HCT116 (cell line): ENCODE measurements at regions not wholly inside any gene's neighbourhood (a gene's known extent, or its start where the extent isn't known, plus 50 kb on each side); places are given as distances from the start of the nearest gene placed in this dataset.

Experiments
- ATAC-seq: fragments of 200-7000 bp; cut with Tn5 transposase; 2 replicates; pipeline ENCODE4 v1.9.1; 2020; ENCODE audit warnings: mild to moderate bottlenecking, moderate library complexity
- BruUV-seq: library from RNA; stranded (reverse); fragments of 400-500 nt; replicated peaks from 2 replicates; lab custom pipeline; 2021; lab: Mats Ljungman, UMichigan
- CTCF ChIA-PET: fragments of 300-600 bp; sonication (Branson Sonifier 250); formaldehyde crosslinking; loops from one replicate; lab custom pipeline; 2021; ENCODE audit warnings: antibody characterized with exemption; lab: Charles Lee
- POLR2A ChIA-PET: fragments of 300-600, 350-600 bp; sonication (Branson Sonifier 250); formaldehyde crosslinking; loops from one replicate; lab custom pipeline; 2021; ENCODE audit warnings: antibody characterized with exemption; lab: Charles Lee
- RAD21 ChIA-PET, 2 experiments: fragments of 300-600 bp; sonication (Branson Sonifier 250); formaldehyde crosslinking; loops; one replicate each; lab custom pipeline; 2023; ENCODE audit warnings: low total read pairs in 2 of 2; ENCODE audit not compliant: uncharacterized antibody in 2 of 2, unreplicated experiment in 2 of 2, low non-redundant PET in 1 of 2; lab: Charles Lee
- DNase-seq: peaks from one replicate; pipeline ENCODE4 v3.0.0-alpha.2; 2010; ENCODE audit warnings: low read depth, low spot score
- H2AFZ ChIP-seq: fragments of 200-600 bp; shearing (Covaris generic), sonication (generic); 2 replicates; pipeline ENCODE4 v1.6.1; 2017; ENCODE audit warnings: low read depth, mixed run types, mixed read lengths, antibody characterized with exemption, low read length; ENCODE audit not compliant: poor library complexity, severe bottlenecking
- H3K27ac ChIP-seq: 2 replicates; pipeline ENCODE4 v1.5.1; 2012; ENCODE audit warnings: low read depth, low read length
- H3K27me3 ChIP-seq: fragments of 200-600 bp; sonication (generic); 2 replicates; pipeline ENCODE4 v1.6.1; 2016; ENCODE audit warnings: mixed run types, low read length, mixed read lengths; ENCODE audit not compliant: insufficient read depth
- H3K36me3 ChIP-seq, 2 experiments: fragments of 200-500 bp in 1 of 2; fragments of 200-600 bp in 1 of 2; sonication (Bioruptor generic) in 1 of 2; sonication (generic) in 1 of 2; 2 replicates each; pipeline versions ENCODE4 v1.5.1 to v1.6.1; 2014 to 2016; ENCODE audit warnings: low read length in 2 of 2, inconsistent platforms in 1 of 2, mixed read lengths in 1 of 2, mixed run types in 1 of 2; ENCODE audit not compliant: insufficient read depth in 2 of 2, control insufficient read depth in 1 of 2
- H3K4me1 ChIP-seq, 2 experiments: fragments of 200-600 bp in 1 of 2; sonication (generic) in 1 of 2; 2 replicates each; pipeline versions ENCODE4 v1.5.1 to v1.6.1; 2012 to 2017; ENCODE audit warnings: low read length in 2 of 2, inconsistent platforms in 1 of 2, mild to moderate bottlenecking in 1 of 2, mixed read lengths in 1 of 2, mixed run types in 1 of 2, moderate library complexity in 1 of 2; ENCODE audit not compliant: insufficient read depth in 2 of 2, control insufficient read depth in 1 of 2
- H3K4me2 ChIP-seq: fragments of 200-600 bp; sonication (generic); 2 replicates; pipeline ENCODE4 v1.6.1; 2017; ENCODE audit warnings: mixed run types, low read length, mixed read lengths
- H3K4me3 ChIP-seq, 2 experiments: fragments of 200-600 bp in 1 of 2; sonication (generic) in 1 of 2; replicated peaks in 1 of 2; 2 replicates each; pipeline ENCODE4 v1.5.1; 2011 to 2016; ENCODE audit warnings: low read length in 2 of 2, control low read depth in 1 of 2, low read depth in 1 of 2, mild to moderate bottlenecking in 1 of 2, mixed read lengths in 1 of 2, mixed run types in 1 of 2
- H3K79me2 ChIP-seq: fragments of 200-600 bp; sonication (generic); 2 replicates; pipeline ENCODE4 v1.6.1; 2017; ENCODE audit warnings: mild to moderate bottlenecking, mixed run types, low read length, moderate library complexity, mixed read lengths; ENCODE audit not compliant: insufficient read depth
- H3K9ac ChIP-seq: fragments of 200-600 bp; sonication (generic); 2 replicates; pipeline ENCODE4 v1.6.1; 2016; ENCODE audit warnings: low read length, mixed read lengths
- H3K9me2 ChIP-seq: fragments of 200-600 bp; sonication (generic), shearing (Covaris generic); 2 replicates; pipeline ENCODE4 v1.6.1; 2017; ENCODE audit warnings: mixed run types, mild to moderate bottlenecking, moderate library complexity; ENCODE audit not compliant: insufficient read depth
- H3K9me3 ChIP-seq, 2 experiments: fragments of 200-500 bp in 1 of 2; fragments of 200-600 bp in 1 of 2; sonication (Bioruptor generic) in 1 of 2; sonication (generic) in 1 of 2; 2 replicates each; pipeline ENCODE4 v1.6.1; 2014 to 2017; ENCODE audit warnings: low read length in 2 of 2, mixed read lengths in 2 of 2, inconsistent platforms in 1 of 2, low read depth in 1 of 2, mild to moderate bottlenecking in 1 of 2, mixed run types in 1 of 2, moderate library complexity in 1 of 2; ENCODE audit not compliant: control insufficient read depth in 1 of 2, insufficient read depth in 1 of 2
- H4K20me1 ChIP-seq: fragments of 200-600 bp; sonication (generic), shearing (Covaris generic); 2 replicates; pipeline ENCODE4 v1.6.1; 2017; ENCODE audit warnings: mixed run types, mild to moderate bottlenecking, moderate library complexity; ENCODE audit not compliant: insufficient read depth
- CBX3 ChIP-seq: IDR thresholded peaks from 2 replicates; pipeline ENCODE4 v1.6.1; 2012; ENCODE audit warnings: low read depth
- EGR1 ChIP-seq: IDR thresholded peaks from 2 replicates; pipeline ENCODE4 v1.6.1; 2012; ENCODE audit warnings: low read depth
- FOSL1 ChIP-seq: IDR thresholded peaks from 2 replicates; pipeline ENCODE4 v1.6.1; 2012; ENCODE audit warnings: low read depth
- JUND ChIP-seq: IDR thresholded peaks from 2 replicates; pipeline ENCODE4 v1.6.1; 2012
- MAX ChIP-seq: IDR thresholded peaks from 2 replicates; pipeline ENCODE4 v1.6.1; 2012
- POLR2A ChIP-seq: IDR thresholded peaks from 2 replicates; pipeline ENCODE4 v1.7.0; 2011; ENCODE audit warnings: borderline replicate concordance; ENCODE audit not compliant: insufficient read depth, insufficient read length; ENCODE audit errors: extremely low read depth
- RAD21 ChIP-seq: IDR thresholded peaks from 2 replicates; pipeline ENCODE4 v1.6.1; 2012; ENCODE audit warnings: low read depth, mild to moderate bottlenecking
- REST ChIP-seq: IDR thresholded peaks from 2 replicates; pipeline ENCODE4 v1.6.1; 2012; ENCODE audit warnings: low read depth
- SRF ChIP-seq: IDR thresholded peaks from 2 replicates; pipeline ENCODE4 v1.6.1; 2012; ENCODE audit warnings: low read depth
- YY1 ChIP-seq: IDR thresholded peaks from 2 replicates; pipeline ENCODE4 v1.6.1; 2011; ENCODE audit warnings: low read length, low read depth, moderate library complexity, mild to moderate bottlenecking; ENCODE audit not compliant: insufficient replicate concordance; ENCODE audit errors: extremely low read depth
- ZBTB33 ChIP-seq: IDR thresholded peaks from 2 replicates; pipeline ENCODE4 v1.6.1; 2011; ENCODE audit warnings: mild to moderate bottlenecking, low read length, moderate library complexity; ENCODE audit not compliant: insufficient replicate concordance; ENCODE audit errors: extremely low read depth
- intact Hi-C: fragments of 100-400 bp; cut with micrococcal nuclease; formaldehyde crosslinking; loops from 2 replicates; pipeline ENCODE4 v1.10.0; 2022

DNA sequence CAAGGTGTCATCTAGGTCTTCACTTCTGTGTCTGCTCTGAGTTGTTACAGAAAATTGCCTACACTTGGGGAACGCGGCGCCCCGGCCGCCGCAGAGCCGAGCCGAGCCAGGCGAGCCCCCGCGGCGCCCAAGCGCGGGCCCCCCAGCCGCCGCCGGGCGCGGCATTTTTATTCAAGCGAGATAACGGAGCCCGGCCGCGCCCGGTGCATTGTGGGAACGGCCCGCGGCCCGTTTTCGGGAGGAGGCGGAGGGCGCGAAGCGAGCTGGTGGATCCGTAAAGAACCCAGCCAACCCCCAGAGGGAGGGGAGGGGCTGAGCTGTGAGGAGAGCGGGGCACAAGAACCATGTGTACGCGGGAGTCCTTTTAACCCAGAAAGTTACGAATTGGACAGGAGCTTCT is 191.8 kb downstream of the FTCDNL1 start:
- TF ChIP-seq REST (no peak), JUND (no peak), RAD21 (no peak), MAX (no peak), CBX3 (no peak), YY1 (no peak), POLR2A (no peak), SRF (no peak), ZBTB33 (no peak), EGR1 (no peak), FOSL1 (no peak)
- TF ChIP-seq, all 23 proteins: peak for 0
- Histone ChIP-seq H3K9me3 (no peaks in the 10 kb centered on the region), H3K4me1 (no peaks in the 10 kb centered on the region), H3K4me3 (no peak overlapping the region), H3K27ac (no peak overlapping the region), H3K27me3 (no peaks in the 10 kb centered on the region), H3K9ac (no peak overlapping the region), H3K36me3 (no peaks in the 10 kb centered on the region), H4K20me1 (no peaks in the 10 kb centered on the region), H3K4me2 (no peak overlapping the region), H3K9me2 (no peaks in the 10 kb centered on the region), H3K79me2 (no peaks in the 10 kb centered on the region), H2AFZ (no peak overlapping the region)
- RAD21 ChIA-PET = no interaction called here
- POLR2A ChIA-PET = no interaction called here
- ATAC-seq (no peak), DNase-seq (no peak)
- BruUV-seq = no TSS peak
- CTCF ChIA-PET = no interaction called here
- intact Hi-C loops = no loop called here
